Lower leg skin (tissue), 3 donors: ENCODE measurements at regions not wholly inside any gene's neighbourhood (a gene's known extent, or its start where the extent isn't known, plus 50 kb on each side); places are given as distances from the start of the nearest gene placed in this dataset.

Experiments used
- POLR2A ChIP-seq, 2 donors: fragments of 450-650 bp; IDR thresholded peaks; one replicate each; pipeline ENCODE4 v1.6.1; 2016 to 2017; ENCODE audit warnings: antibody characterized with exemption in 2 of 2, mild to moderate bottlenecking in 1 of 2, moderate library complexity in 1 of 2
- TF ChIP-seq, protein P1 (sequence below), 3 donors: fragments of 450-650 bp; IDR thresholded peaks; one replicate each; pipeline ENCODE4 v1.5.1; 2016; ENCODE audit warnings: antibody characterized with exemption in 3 of 3, mild to moderate bottlenecking in 3 of 3, moderate library complexity in 2 of 3

GRCh38 chr3:147958754-147959153 lies 549.6 kb downstream of the ZIC1 start:
- TF ChIP-seq POLR2A (IDR thresholded peaks at IDR 0.05) = no peak
- TF ChIP-seq, protein P1, sequence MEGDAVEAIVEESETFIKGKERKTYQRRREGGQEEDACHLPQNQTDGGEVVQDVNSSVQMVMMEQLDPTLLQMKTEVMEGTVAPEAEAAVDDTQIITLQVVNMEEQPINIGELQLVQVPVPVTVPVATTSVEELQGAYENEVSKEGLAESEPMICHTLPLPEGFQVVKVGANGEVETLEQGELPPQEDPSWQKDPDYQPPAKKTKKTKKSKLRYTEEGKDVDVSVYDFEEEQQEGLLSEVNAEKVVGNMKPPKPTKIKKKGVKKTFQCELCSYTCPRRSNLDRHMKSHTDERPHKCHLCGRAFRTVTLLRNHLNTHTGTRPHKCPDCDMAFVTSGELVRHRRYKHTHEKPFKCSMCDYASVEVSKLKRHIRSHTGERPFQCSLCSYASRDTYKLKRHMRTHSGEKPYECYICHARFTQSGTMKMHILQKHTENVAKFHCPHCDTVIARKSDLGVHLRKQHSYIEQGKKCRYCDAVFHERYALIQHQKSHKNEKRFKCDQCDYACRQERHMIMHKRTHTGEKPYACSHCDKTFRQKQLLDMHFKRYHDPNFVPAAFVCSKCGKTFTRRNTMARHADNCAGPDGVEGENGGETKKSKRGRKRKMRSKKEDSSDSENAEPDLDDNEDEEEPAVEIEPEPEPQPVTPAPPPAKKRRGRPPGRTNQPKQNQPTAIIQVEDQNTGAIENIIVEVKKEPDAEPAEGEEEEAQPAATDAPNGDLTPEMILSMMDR (IDR thresholded peaks at IDR 0.05) = no peak
